ENCODE measurements at regions not wholly inside any gene's neighbourhood (a gene's known extent, or its start where the extent isn't known, plus 50 kb on each side); places are given as distances from the start of the nearest gene placed in this dataset.
"Not testable (repeated sequence)": the region's sequence is repeated elsewhere in the genome, so short reads cannot be mapped to it uniquely, and the experiment has no call there.

GRCh38 chr2:160751021-160751420, 257.4 kb upstream of the RBMS1 start:
- DNase-seq (ENCODE audit: low spot score in 2 of 2), result no peak
- no peaks in the 10 kb centered on the region for H3K9me3 ChIP-seq
- no peaks in the 10 kb centered on the region for H3K36me3 ChIP-seq
- TF ChIP-seq POLR2A (IDR thresholded peaks at IDR 0.05), result no peak
- TF ChIP-seq POLR2AphosphoS5 (IDR thresholded peaks at IDR 0.05), result no peak
- no peak for TF ChIP-seq EP300 (IDR thresholded peaks at IDR 0.05)
- TF ChIP-seq, protein P1, sequence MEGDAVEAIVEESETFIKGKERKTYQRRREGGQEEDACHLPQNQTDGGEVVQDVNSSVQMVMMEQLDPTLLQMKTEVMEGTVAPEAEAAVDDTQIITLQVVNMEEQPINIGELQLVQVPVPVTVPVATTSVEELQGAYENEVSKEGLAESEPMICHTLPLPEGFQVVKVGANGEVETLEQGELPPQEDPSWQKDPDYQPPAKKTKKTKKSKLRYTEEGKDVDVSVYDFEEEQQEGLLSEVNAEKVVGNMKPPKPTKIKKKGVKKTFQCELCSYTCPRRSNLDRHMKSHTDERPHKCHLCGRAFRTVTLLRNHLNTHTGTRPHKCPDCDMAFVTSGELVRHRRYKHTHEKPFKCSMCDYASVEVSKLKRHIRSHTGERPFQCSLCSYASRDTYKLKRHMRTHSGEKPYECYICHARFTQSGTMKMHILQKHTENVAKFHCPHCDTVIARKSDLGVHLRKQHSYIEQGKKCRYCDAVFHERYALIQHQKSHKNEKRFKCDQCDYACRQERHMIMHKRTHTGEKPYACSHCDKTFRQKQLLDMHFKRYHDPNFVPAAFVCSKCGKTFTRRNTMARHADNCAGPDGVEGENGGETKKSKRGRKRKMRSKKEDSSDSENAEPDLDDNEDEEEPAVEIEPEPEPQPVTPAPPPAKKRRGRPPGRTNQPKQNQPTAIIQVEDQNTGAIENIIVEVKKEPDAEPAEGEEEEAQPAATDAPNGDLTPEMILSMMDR (IDR thresholded peaks at IDR 0.05), result no peak
- no peak overlapping the region for H3K27ac ChIP-seq
- H3K4me1 ChIP-seq, result peaks cover 6% of the 10 kb centered on the region
- 64% methylated on average over 2 of the region's 2 CpGs for WGBS
- no peak overlapping the region for H3K4me3 ChIP-seq
- H3K27me3 ChIP-seq, result no peaks in the 10 kb centered on the region

- H3K27ac ChIP-seq, result no peak overlapping the region
- no peaks in the 10 kb centered on the region for H3K27me3 ChIP-seq
- no peaks in the 10 kb centered on the region for H3K9me3 ChIP-seq
- TF ChIP-seq POLR2AphosphoS5 (IDR thresholded peaks at IDR 0.05), result no peak
- TF ChIP-seq EP300 (IDR thresholded peaks at IDR 0.05), result no peak
- TF ChIP-seq, protein P1 (IDR thresholded peaks at IDR 0.05), result no peak
- TF ChIP-seq POLR2A (IDR thresholded peaks at IDR 0.05), result no peak
- 59% methylated on average over 3 of the region's 3 CpGs for whole genome bisulfite sequencing
- no peaks in the 10 kb centered on the region for H3K36me3 ChIP-seq
- peaks cover 6% of the 10 kb centered on the region for H3K4me1 ChIP-seq
- no peak overlapping the region for H3K4me3 ChIP-seq
- DNase-seq (ENCODE audit: low spot score in 2 of 2), result no peak
Measured at GRCh38 chr2:160752475-160753330, 259.1 kb upstream of the RBMS1 start.

DNA sequence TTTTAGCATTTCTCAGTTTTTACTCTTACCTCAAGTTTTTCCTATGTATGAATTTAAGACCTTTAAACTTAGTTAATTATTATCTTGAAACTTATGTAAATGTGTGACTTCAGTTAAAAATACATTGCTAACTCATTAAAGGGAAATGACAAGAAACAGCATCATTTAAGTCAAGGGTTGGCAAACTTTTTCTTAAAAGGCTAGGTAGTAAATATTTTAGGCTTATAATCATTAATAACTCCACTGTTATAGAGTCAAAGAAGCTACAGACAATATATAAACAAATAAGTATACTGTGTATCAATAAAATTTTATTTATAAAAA, 259.7 kb upstream of the RBMS1 start:
- H3K27me3 ChIP-seq, result no peaks in the 10 kb centered on the region
- no peak overlapping the region for H3K4me3 ChIP-seq
- DNase-seq (ENCODE audit: low spot score in 2 of 2), result no peak
- TF ChIP-seq EP300 (IDR thresholded peaks at IDR 0.05) (no peak), POLR2AphosphoS5 (IDR thresholded peaks at IDR 0.05) (no peak), POLR2A (IDR thresholded peaks at IDR 0.05) (no peak)
- TF ChIP-seq, protein P1 (IDR thresholded peaks at IDR 0.05), result no peak
- no peak overlapping the region for H3K27ac ChIP-seq
- no peaks in the 10 kb centered on the region for H3K9me3 ChIP-seq
- no peaks in the 10 kb centered on the region for H3K36me3 ChIP-seq
- H3K4me1 ChIP-seq, result peaks cover 2% of the 10 kb centered on the region

DNA sequence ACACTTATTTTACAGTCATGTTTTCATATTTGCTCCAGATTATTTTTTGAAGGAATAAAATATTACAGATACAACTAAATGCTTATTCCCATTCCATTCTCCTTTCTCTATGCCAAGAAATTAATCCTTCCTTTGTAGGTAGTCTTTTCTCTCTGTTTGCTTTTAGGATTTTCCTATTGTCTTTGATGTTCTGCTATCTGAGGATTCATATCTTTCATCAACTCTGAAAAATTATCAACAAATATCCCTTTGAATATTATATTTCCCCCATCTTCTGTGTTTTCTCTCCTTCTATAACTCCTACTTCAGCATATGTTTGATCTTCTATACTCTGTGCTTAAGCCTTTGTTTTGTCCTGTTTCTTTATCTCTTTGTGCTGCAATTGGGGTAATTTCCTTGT, 260.4 kb upstream of the RBMS1 start:
- no peaks in the 10 kb centered on the region for H3K36me3 ChIP-seq
- TF ChIP-seq POLR2AphosphoS5 (IDR thresholded peaks at IDR 0.05), result no peak
- TF ChIP-seq POLR2A (IDR thresholded peaks at IDR 0.05), result no peak
- TF ChIP-seq, protein P1 (IDR thresholded peaks at IDR 0.05), result no peak
- no peak for TF ChIP-seq EP300 (IDR thresholded peaks at IDR 0.05)
- H3K4me3 ChIP-seq, result no peak overlapping the region
- H3K4me1 ChIP-seq, result no peaks in the 10 kb centered on the region
- no peak overlapping the region for H3K27ac ChIP-seq
- no peaks in the 10 kb centered on the region for H3K27me3 ChIP-seq
- H3K9me3 ChIP-seq, result no peaks in the 10 kb centered on the region
- no peak for DNase-seq (ENCODE audit: low spot score in 2 of 2)

GRCh38 chr2:160756481-160756880, 262.9 kb upstream of the RBMS1 start:
- no peaks in the 10 kb centered on the region for H3K9me3 ChIP-seq
- no peak overlapping the region for H3K4me3 ChIP-seq
- H3K27me3 ChIP-seq, result no peaks in the 10 kb centered on the region
- H3K36me3 ChIP-seq, result no peaks in the 10 kb centered on the region
- DNase-seq (ENCODE audit: low spot score in 2 of 2), result no peak
- H3K4me1 ChIP-seq, result no peaks in the 10 kb centered on the region
- no peak overlapping the region for H3K27ac ChIP-seq
- TF ChIP-seq POLR2A (IDR thresholded peaks at IDR 0.05), result no peak
- TF ChIP-seq, protein P1 (IDR thresholded peaks at IDR 0.05), result no peak
- TF ChIP-seq EP300 (IDR thresholded peaks at IDR 0.05), result no peak
- no peak for TF ChIP-seq POLR2AphosphoS5 (IDR thresholded peaks at IDR 0.05)

DNA sequence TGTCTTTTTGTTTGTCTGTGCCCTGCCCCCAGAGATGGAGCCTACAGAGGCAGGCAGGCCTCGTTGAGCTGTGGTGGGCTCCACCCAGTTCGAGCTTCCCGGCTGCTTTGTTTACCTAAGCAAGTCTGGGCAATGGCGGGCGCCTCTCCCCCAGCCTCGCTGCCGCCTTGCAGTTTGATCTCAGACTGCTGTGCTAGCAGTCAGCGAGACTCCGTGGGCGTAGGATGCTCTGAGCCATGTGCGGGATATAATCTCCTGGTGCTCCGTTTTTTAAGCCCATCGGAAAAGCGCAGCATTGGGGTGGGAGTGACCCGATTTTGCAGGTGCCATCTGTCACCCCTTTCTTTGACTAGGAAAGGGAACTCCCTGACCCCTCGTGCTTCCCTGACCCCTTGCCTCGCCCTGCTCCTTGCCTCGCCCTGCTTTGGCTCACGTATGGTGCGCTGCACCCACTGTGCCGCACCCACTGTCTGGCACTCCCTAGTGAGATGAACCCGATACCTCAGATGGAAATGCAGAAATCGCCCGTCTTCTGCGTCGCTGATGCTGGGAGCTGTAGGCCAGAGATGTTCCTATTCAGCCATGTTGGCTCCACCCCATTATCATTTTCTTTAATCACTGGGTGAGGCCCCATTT, 269.0 kb upstream of the RBMS1 start:
- not testable (repeated sequence) for H3K36me3 ChIP-seq; H3K27ac ChIP-seq; H3K4me1 ChIP-seq; H3K4me3 ChIP-seq; H3K27me3 ChIP-seq; H3K9me3 ChIP-seq; DNase-seq (ENCODE audit: low spot score in 2 of 2)
- 93% methylated on average over 18 of the region's 26 CpGs for WGBS
